Caco-2 (cell line): ENCODE measurements at regions not wholly inside any gene's neighbourhood (a gene's known extent, or its start where the extent isn't known, plus 50 kb on each side); places are given as distances from the start of the nearest gene placed in this dataset.

Source experiments
- BruUV-seq: library from RNA; stranded (reverse); fragments of 400-500 nt; replicated peaks from 2 replicates; lab custom pipeline; 2021; lab: Mats Ljungman, UMichigan
- CTCF ChIA-PET: fragments of 300-600 bp; sonication (Branson Sonifier 250); formaldehyde crosslinking; loops from one replicate; lab custom pipeline; 2022; ENCODE audit warnings: antibody characterized with exemption; lab: Charles Lee
- POLR2A ChIA-PET: fragments of 300-600 bp; sonication (Branson Sonifier 250); formaldehyde crosslinking; loops from one replicate; lab custom pipeline; 2022; ENCODE audit warnings: antibody characterized with exemption; lab: Charles Lee
- DNase-seq, 2 experiments: peaks; one replicate each; pipeline versions ENCODE4 v3.0.0 to v3.0.0-alpha.2; 2020 to 2022
- H3K27me3 ChIP-seq: replicated peaks from 2 replicates; pipeline ENCODE4 v1.6.0; 2011; ENCODE audit warnings: low read length; ENCODE audit not compliant: control insufficient read depth, insufficient read depth
- H3K36me3 ChIP-seq: 2 replicates; pipeline ENCODE4 v1.5.1; 2011; ENCODE audit warnings: low read length; ENCODE audit not compliant: control insufficient read depth, insufficient read depth
- H3K4me1 ChIP-seq: fragments of 250-450 bp; sonication (Bioruptor Pico); 2 replicates; pipeline ENCODE4 v1.5.1; 2020; ENCODE audit warnings: mild to moderate bottlenecking
- H3K4me3 ChIP-seq: 2 replicates; pipeline ENCODE4 v1.5.1; 2011; ENCODE audit warnings: low read depth, mild to moderate bottlenecking, control low read depth, low read length
- H3K9me3 ChIP-seq: fragments of 250-450 bp; sonication (Bioruptor Pico); 2 replicates; pipeline ENCODE4 v1.5.1; 2020; ENCODE audit warnings: mild to moderate bottlenecking, moderate library complexity
- H3K27ac Mint-ChIP-seq: one replicate; pipeline ENCODE4 v1.8.0; 2022; ENCODE audit warnings: mixed read lengths; ENCODE audit not compliant: unreplicated experiment
- H3K27me3 Mint-ChIP-seq: one replicate; pipeline ENCODE4 v1.8.0; 2022; ENCODE audit warnings: mixed read lengths; ENCODE audit not compliant: insufficient read depth, unreplicated experiment
- H3K36me3 Mint-ChIP-seq: one replicate; pipeline ENCODE4 v1.8.0; 2022; ENCODE audit warnings: mild to moderate bottlenecking, mixed read lengths; ENCODE audit not compliant: insufficient read depth, unreplicated experiment
- H3K4me1 Mint-ChIP-seq: one replicate; pipeline ENCODE4 v1.8.0; 2022; ENCODE audit warnings: low read depth, mixed read lengths; ENCODE audit not compliant: unreplicated experiment
- H3K4me3 Mint-ChIP-seq: one replicate; pipeline ENCODE4 v1.8.0; 2022; ENCODE audit warnings: mild to moderate bottlenecking, moderate library complexity, mixed read lengths; ENCODE audit not compliant: unreplicated experiment
- H3K9me3 Mint-ChIP-seq: one replicate; pipeline ENCODE4 v1.8.0; 2022; ENCODE audit warnings: mixed read lengths; ENCODE audit not compliant: unreplicated experiment
- CTCF ChIP-seq, 2 experiments: fragments of 200-600 bp in 1 of 2; IDR thresholded peaks; 1 replicate in 1 of 2; 2 replicates in 1 of 2; pipeline versions ENCODE4 v1.5.1 to v1.8.0; 2011 to 2022; ENCODE audit warnings: antibody characterized with exemption in 1 of 2, control low read depth in 1 of 2, inconsistent platforms in 1 of 2, low read depth in 1 of 2, low read length in 1 of 2, mild to moderate bottlenecking in 1 of 2, moderate library complexity in 1 of 2; ENCODE audit not compliant: insufficient read depth in 1 of 2, severe bottlenecking in 1 of 2, unreplicated experiment in 1 of 2
- intact Hi-C: fragments of 100-400 bp; cut with micrococcal nuclease; formaldehyde crosslinking; loops from one replicate; pipeline ENCODE4 v1.10.0; 2022; ENCODE audit not compliant: unreplicated experiment

- no peak for DNase-seq
- Histone ChIP-seq H3K27me3 (no peaks in the 10 kb centered on the region), H3K4me1 (no peaks in the 10 kb centered on the region), H3K9me3 (no peaks in the 10 kb centered on the region), H3K4me3 (no peak overlapping the region), H3K36me3 (no peaks in the 10 kb centered on the region)
- H3K36me3 Mint-ChIP-seq: no peaks in the 10 kb centered on the region
- no peak overlapping the region for H3K27ac Mint-ChIP-seq
- intact Hi-C loops: no loop called here
- no peak for TF ChIP-seq CTCF (IDR thresholded peaks at IDR 0.05; ENCODE audit: insufficient read depth in 1 of 2, low read depth in 1 of 2, low read length in 1 of 2, severe bottlenecking in 1 of 2, unreplicated experiment in 1 of 2)
- ChIA-PET CTCF (no interaction called here), POLR2A (no interaction called here)
- no peak overlapping the region for H3K4me3 Mint-ChIP-seq
- no peaks in the 10 kb centered on the region for H3K4me1 Mint-ChIP-seq
- H3K9me3 Mint-ChIP-seq: peaks cover 10% of the 10 kb centered on the region
- no TSS peak for BruUV-seq
- H3K27me3 Mint-ChIP-seq: no peaks in the 10 kb centered on the region
Observed at GRCh38 chr1:4553761-4554160, 100.6 kb upstream of the AJAP1 start.

GRCh38 chr1:4554271-4554865, 100.0 kb upstream of the AJAP1 start:
- POLR2A ChIA-PET: no interaction called here

GRCh38 chr1:4557949-4558348, 96.5 kb upstream of the AJAP1 start:
- H3K27me3 Mint-ChIP-seq: no peaks in the 10 kb centered on the region
- DNase-seq: no peak

More at GRCh38 chr1:4554271-4554865, 100.0 kb upstream of the AJAP1 start:
- intact Hi-C loops: no loop called here
- no TSS peak for BruUV-seq
- H3K4me3 ChIP-seq: no peak overlapping the region
- Mint-ChIP-seq H3K4me1 (no peaks in the 10 kb centered on the region), H3K27me3 (no peaks in the 10 kb centered on the region), H3K9me3 (peaks cover 10% of the 10 kb centered on the region), H3K4me3 (no peak overlapping the region), H3K36me3 (no peaks in the 10 kb centered on the region), H3K27ac (no peak overlapping the region)
- DNase-seq: no peak
- H3K4me1 ChIP-seq: no peaks in the 10 kb centered on the region
- H3K9me3 ChIP-seq: no peaks in the 10 kb centered on the region
- no peaks in the 10 kb centered on the region for H3K27me3 ChIP-seq
- CTCF ChIA-PET: no interaction called here
- TF ChIP-seq CTCF (IDR thresholded peaks at IDR 0.05; ENCODE audit: insufficient read depth in 1 of 2, low read depth in 1 of 2, low read length in 1 of 2, severe bottlenecking in 1 of 2, unreplicated experiment in 1 of 2): no peak
- H3K36me3 ChIP-seq: no peaks in the 10 kb centered on the region

More at GRCh38 chr1:4557949-4558348, 96.5 kb upstream of the AJAP1 start:
- ChIA-PET CTCF (no interaction called here), POLR2A (no interaction called here)
- no peak for TF ChIP-seq CTCF (IDR thresholded peaks at IDR 0.05; ENCODE audit: insufficient read depth in 1 of 2, low read depth in 1 of 2, low read length in 1 of 2, severe bottlenecking in 1 of 2, unreplicated experiment in 1 of 2)
- no peaks in the 10 kb centered on the region for H3K9me3 ChIP-seq
- Mint-ChIP-seq H3K27ac (no peak overlapping the region), H3K4me3 (no peak overlapping the region), H3K36me3 (no peaks in the 10 kb centered on the region), H3K9me3 (peaks cover 7% of the 10 kb centered on the region), H3K4me1 (no peaks in the 10 kb centered on the region)
- H3K36me3 ChIP-seq: no peaks in the 10 kb centered on the region
- no peak overlapping the region for H3K4me3 ChIP-seq
- intact Hi-C loops: no loop called here
- no peaks in the 10 kb centered on the region for H3K4me1 ChIP-seq
- BruUV-seq: no TSS peak
- no peaks in the 10 kb centered on the region for H3K27me3 ChIP-seq
